Glomerular visceral epithelial cell (primary cell): ENCODE measurements at regions not wholly inside any gene's neighbourhood (a gene's known extent, or its start where the extent isn't known, plus 50 kb on each side); places are given as distances from the start of the nearest gene placed in this dataset.

ENCODE experiments used
- DNase-seq: peaks from one replicate; pipeline ENCODE4 v3.0.0-alpha.2; 2016; ENCODE audit errors: extremely low spot score

GRCh38 chr18:41545091-41545888 lies 409.7 kb upstream of the PIK3C3 start:
- DNase-seq, result no peak

DNA sequence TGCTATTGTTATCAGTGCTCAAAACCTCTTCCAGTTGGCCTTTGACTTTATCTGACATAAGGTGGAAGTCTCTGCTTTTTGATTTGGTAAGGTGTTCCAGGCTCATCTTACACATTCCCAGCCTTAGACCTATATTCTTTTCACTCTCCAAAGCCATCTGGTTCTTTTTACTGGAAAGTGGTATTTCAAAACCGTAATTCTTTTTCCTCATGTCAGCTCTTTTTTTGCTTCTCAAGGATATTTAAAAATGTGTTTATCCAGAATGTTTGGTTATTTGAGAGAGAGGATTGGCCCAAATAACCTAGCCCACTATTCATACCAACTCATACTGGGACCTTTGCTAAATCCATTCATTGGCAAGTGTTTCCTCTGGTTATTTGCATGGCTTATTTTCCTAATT lies 411.2 kb upstream of the PIK3C3 start:
- no peak for DNase-seq

GRCh38 chr18:41540237-41540871 lies 414.7 kb upstream of the PIK3C3 start:
- DNase-seq, result no peak

- DNase-seq, result no peak
Measured at GRCh38 chr18:41538751-41539150, 416.3 kb upstream of the PIK3C3 start.

GRCh38 chr18:41537666-41538065 lies 417.4 kb upstream of the PIK3C3 start:
- no peak for DNase-seq

- peak; percentile 1 for DNase-seq
Measured at GRCh38 chr18:41532344-41533086, 422.5 kb upstream of the PIK3C3 start.

- DNase-seq, result no peak
Measured at GRCh38 chr18:41530970-41531369, 424.1 kb upstream of the PIK3C3 start.

GRCh38 chr18:41529093-41529492 lies 425.9 kb upstream of the PIK3C3 start:
- no peak for DNase-seq

DNA sequence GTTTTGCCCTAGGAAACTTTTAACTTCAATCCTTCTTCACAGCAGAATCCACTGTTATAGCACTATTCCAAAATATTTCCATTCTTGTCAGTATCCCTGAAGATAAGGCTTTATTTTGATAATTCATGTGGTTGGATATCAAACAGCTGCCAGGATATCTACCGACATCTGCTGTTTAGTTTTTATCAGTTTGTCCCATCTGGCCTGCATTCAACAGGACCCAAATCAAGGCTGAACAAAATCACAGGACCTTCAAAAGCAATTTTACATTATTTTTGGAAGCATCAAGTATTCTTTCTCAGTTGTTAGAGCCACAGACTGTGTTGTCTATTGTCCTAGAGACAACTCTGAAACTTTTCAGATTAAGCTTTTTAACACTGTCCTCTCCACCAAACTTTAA lies 429.0 kb upstream of the PIK3C3 start:
- no peak for DNase-seq

GRCh38 chr18:41524674-41525470 lies 430.2 kb upstream of the PIK3C3 start:
- DNase-seq, result no peak

- DNase-seq, result no peak
Measured at GRCh38 chr18:41517142-41517541, 437.9 kb upstream of the PIK3C3 start.

GRCh38 chr18:41513438-41513837 lies 441.6 kb upstream of the PIK3C3 start:
- DNase-seq, result no peak

GRCh38 chr18:41504316-41504715 lies 450.7 kb upstream of the PIK3C3 start:
- no peak for DNase-seq

- no peak for DNase-seq
Measured at GRCh38 chr18:41501848-41502247, 453.2 kb upstream of the PIK3C3 start.

- DNase-seq, result no peak
Measured at GRCh38 chr18:41499345-41499744, 455.7 kb upstream of the PIK3C3 start.

- DNase-seq, result no peak
Measured at GRCh38 chr18:41490861-41491260, 464.2 kb upstream of the PIK3C3 start.

DNA sequence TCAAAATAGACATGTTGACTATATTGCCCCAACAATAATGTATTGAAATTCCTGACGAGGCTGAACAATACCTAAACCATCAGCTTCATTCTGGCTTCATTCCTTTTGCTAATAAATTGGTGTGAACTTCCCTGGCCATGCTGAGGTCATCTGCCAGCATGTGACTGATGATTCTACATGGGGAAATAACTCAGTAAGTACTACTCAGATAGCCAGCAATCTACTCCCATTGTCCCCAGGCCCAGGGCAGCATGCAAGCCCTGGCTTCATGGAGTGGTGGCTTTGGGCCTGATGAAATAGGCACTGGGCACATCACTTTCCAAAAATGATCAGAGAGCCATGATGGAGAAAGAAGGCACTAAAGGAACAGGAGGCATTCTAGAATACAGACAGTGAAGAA lies 468.5 kb upstream of the PIK3C3 start:
- DNase-seq, result no peak

GRCh38 chr18:41484069-41484468 lies 471.0 kb upstream of the PIK3C3 start:
- no peak for DNase-seq

DNA sequence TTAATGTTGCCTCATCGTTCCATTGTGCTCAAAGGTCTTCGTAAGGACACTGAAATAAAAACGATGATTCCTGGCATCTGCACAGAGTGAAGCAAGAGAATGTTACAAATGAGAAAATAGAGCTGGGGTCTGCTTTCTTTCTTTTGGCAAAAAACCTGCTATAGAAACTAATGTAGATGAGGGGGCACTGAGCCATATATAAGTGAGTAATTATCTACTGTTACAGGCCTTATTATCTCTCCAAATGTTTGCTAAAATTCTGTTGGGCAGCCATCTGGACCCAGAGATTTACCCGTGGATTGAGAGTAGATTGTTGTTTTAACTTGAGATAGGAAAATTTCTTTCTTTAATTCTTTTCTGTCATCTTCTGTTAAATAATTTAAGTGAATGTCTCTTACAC lies 472.5 kb upstream of the PIK3C3 start:
- no peak for DNase-seq

DNA sequence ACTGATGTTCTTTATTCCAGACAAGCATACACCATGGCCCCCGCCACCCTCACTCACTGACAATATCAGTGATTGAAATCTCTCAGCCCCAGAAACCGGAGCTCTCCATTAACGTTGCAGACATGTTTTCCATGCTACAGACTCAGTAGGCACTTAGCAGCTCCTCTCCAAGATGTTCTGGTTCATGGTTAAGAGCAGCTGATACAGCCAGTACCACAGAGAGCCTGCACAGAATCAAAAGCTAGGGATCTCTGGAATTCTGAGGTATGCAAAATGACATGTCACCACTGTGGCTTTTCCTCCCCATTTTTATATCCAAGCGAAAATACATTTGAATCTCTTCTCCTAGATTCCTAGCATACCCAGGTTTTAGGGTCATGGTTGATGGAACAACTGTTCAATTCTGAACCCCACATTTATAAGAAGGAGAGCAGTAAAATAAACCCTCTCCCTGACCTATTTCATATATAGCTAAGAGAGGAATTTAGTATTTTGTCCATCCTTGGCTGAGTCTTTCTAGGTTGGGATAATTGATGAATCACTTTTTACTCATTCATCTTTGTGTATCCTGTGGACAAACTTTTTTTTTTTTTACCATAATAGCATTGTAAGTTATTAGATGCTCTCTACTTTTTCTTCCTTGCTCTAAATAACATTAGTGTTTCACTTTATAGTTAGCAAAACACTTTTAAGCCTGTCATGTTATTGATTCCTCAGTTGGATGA lies 488.4 kb upstream of the PIK3C3 start:
- DNase-seq, result peak; percentile 37

- DNase-seq, result no peak
Measured at GRCh38 chr18:41465386-41465785, 489.6 kb upstream of the PIK3C3 start.
